ENCODE measurements at regions not wholly inside any gene's neighbourhood (a gene's known extent, or its start where the extent isn't known, plus 50 kb on each side); places are given as distances from the start of the nearest gene placed in this dataset.
"Not testable (repeated sequence)": the region's sequence is repeated elsewhere in the genome, so short reads cannot be mapped to it uniquely, and the experiment has no call there.

- H3K9me3 ChIP-seq (ENCODE audit: control insufficient read depth, low read length): no peaks in the 10 kb centered on the region
- no peak overlapping the region for H3K27ac ChIP-seq (ENCODE audit: low read depth, low read length, severe bottlenecking)
- no peaks in the 10 kb centered on the region for H3K36me3 ChIP-seq (ENCODE audit: control insufficient read depth, insufficient read depth, low read length)
- H3K4me1 ChIP-seq (ENCODE audit: control insufficient read depth, insufficient read depth, low read length, poor library complexity, severe bottlenecking): no peaks in the 10 kb centered on the region
- H3K4me3 ChIP-seq (ENCODE audit: extremely low read depth, insufficient read depth, low read length, poor library complexity, severe bottlenecking): no peak overlapping the region
Observed at GRCh38 chr3:162936706-162937105, 1440.1 kb downstream of the OTOL1 start.

DNA sequence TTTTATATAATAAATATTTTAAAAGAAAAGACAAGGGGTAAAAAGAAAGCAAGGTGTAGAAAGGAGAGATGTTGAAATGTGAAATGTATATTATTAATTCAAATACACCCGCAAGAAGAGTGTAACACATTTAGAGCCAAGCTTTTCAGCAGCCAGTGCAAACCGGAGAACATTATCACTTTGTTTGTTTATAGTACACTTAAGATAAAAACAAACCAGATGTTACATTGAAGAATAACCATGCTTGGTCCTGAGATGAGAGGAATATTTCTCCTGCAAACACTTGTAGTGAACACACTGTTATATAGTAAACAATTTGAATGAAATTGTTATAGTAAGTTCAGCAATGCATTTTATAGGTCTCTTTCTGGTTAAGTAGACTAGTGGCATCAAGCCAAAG lies 1441.5 kb downstream of the OTOL1 start:
- H3K4me1 ChIP-seq (ENCODE audit: control insufficient read depth, insufficient read depth, low read length, poor library complexity, severe bottlenecking): no peaks in the 10 kb centered on the region
- no peak overlapping the region for H3K27ac ChIP-seq (ENCODE audit: low read depth, low read length, severe bottlenecking)
- WGBS, 2 experiments (ENCODE audit: insufficient coverage in 2 of 2): no CpG with 5 or more reads among the region's 2 CpGs
- H3K9me3 ChIP-seq (ENCODE audit: control insufficient read depth, low read length): no peaks in the 10 kb centered on the region
- H3K36me3 ChIP-seq (ENCODE audit: control insufficient read depth, insufficient read depth, low read length): no peaks in the 10 kb centered on the region
- no peak overlapping the region for H3K4me3 ChIP-seq (ENCODE audit: extremely low read depth, insufficient read depth, low read length, poor library complexity, severe bottlenecking)

DNA sequence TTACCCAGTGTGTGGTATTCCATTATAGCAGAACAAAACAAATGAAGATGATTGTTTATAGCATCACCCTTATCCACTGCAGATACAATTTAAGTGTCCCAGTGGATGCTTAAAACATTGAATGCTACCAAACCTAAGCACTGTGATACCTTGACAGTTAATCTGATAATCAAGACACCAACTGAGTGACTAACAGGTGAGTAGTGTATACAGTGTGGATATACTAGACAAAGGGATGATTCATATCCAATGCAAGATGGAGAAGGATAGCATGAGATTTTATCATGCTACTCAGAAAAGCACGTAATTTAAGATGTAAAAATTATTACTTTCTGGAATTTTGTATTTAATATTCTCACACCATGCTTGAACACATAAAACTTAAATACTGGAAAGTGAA lies 1449.0 kb downstream of the OTOL1 start:
- no peaks in the 10 kb centered on the region for H3K4me1 ChIP-seq (ENCODE audit: control insufficient read depth, insufficient read depth, low read length, poor library complexity, severe bottlenecking)
- H3K4me3 ChIP-seq (ENCODE audit: extremely low read depth, insufficient read depth, low read length, poor library complexity, severe bottlenecking): no peak overlapping the region
- H3K9me3 ChIP-seq (ENCODE audit: control insufficient read depth, low read length): no peaks in the 10 kb centered on the region
- H3K27ac ChIP-seq (ENCODE audit: low read depth, low read length, severe bottlenecking): no peak overlapping the region
- WGBS, 2 experiments (ENCODE audit: insufficient coverage in 2 of 2): no CpG with 5 or more reads among the region's 1 CpG
- H3K36me3 ChIP-seq (ENCODE audit: control insufficient read depth, insufficient read depth, low read length): no peaks in the 10 kb centered on the region

GRCh38 chr3:162956711-162957110 lies 1460.1 kb downstream of the OTOL1 start:
- H3K9me3 ChIP-seq (ENCODE audit: control insufficient read depth, low read length): no peaks in the 10 kb centered on the region
- H3K4me1 ChIP-seq (ENCODE audit: control insufficient read depth, insufficient read depth, low read length, poor library complexity, severe bottlenecking): no peaks in the 10 kb centered on the region
- no peak overlapping the region for H3K27ac ChIP-seq (ENCODE audit: low read depth, low read length, severe bottlenecking)
- H3K4me3 ChIP-seq (ENCODE audit: extremely low read depth, insufficient read depth, low read length, poor library complexity, severe bottlenecking): no peak overlapping the region
- no peaks in the 10 kb centered on the region for H3K36me3 ChIP-seq (ENCODE audit: control insufficient read depth, insufficient read depth, low read length)

DNA sequence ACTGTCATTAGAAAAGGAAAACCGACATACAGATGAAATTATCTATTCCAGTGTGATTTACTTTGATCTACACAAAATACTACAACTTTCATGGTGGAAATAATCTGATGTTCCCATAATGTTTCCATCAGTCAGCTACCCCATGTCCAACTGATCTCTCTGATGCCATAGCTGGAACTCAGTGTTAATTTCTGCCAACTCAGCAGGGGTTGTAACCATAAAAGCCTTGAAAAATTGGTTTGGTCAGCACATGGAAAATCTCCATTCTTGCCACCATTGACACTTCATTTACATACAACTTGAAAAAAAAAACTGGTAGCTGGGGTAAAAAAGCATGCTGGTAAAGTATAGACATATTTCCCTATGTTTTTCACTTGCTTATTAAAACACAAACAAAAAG lies 1463.7 kb downstream of the OTOL1 start:
- no peak overlapping the region for H3K27ac ChIP-seq (ENCODE audit: low read depth, low read length, severe bottlenecking)
- no peaks in the 10 kb centered on the region for H3K36me3 ChIP-seq (ENCODE audit: control insufficient read depth, insufficient read depth, low read length)
- WGBS, 2 experiments (ENCODE audit: insufficient coverage in 2 of 2): no CpG with 5 or more reads among the region's 1 CpG
- H3K9me3 ChIP-seq (ENCODE audit: control insufficient read depth, low read length): no peaks in the 10 kb centered on the region
- H3K4me1 ChIP-seq (ENCODE audit: control insufficient read depth, insufficient read depth, low read length, poor library complexity, severe bottlenecking): no peaks in the 10 kb centered on the region
- no peak overlapping the region for H3K4me3 ChIP-seq (ENCODE audit: extremely low read depth, insufficient read depth, low read length, poor library complexity, severe bottlenecking)

DNA sequence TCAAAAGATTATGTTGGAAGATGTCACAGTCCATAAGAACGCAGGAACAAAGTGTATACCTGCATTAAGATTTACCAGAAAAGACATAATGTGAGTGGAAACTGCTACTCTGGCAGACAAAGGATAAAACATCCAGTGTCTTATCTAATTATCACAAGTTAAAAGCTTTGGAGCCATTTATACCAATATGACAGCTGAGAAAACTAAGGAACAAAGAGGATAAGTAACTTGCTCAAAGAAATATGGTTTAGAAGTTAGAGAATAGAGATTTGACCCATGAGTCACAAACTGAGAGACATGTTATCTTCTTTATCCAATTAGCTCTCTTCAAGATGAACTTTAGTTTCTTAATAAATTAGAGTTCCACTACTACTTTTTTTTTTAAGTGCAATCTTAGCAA lies 1473.7 kb downstream of the OTOL1 start:
- Histone ChIP-seq H3K27ac (ENCODE audit: low read depth, low read length, severe bottlenecking) (no peak overlapping the region), H3K4me3 (ENCODE audit: extremely low read depth, insufficient read depth, low read length, poor library complexity, severe bottlenecking) (no peak overlapping the region), H3K9me3 (ENCODE audit: control insufficient read depth, low read length) (peaks cover 5% of the 10 kb centered on the region), H3K36me3 (ENCODE audit: control insufficient read depth, insufficient read depth, low read length) (no peaks in the 10 kb centered on the region), H3K4me1 (ENCODE audit: control insufficient read depth, insufficient read depth, low read length, poor library complexity, severe bottlenecking) (no peaks in the 10 kb centered on the region)
- 100% methylated on average over 1 of the region's 1 CpG; no CpG with 5 or more reads in 1 of the 2 experiments for WGBS, 2 experiments (ENCODE audit: insufficient coverage in 2 of 2)

GRCh38 chr3:162971715-162972114 lies 1475.1 kb downstream of the OTOL1 start:
- Histone ChIP-seq H3K36me3 (ENCODE audit: control insufficient read depth, insufficient read depth, low read length) (no peaks in the 10 kb centered on the region), H3K4me1 (ENCODE audit: control insufficient read depth, insufficient read depth, low read length, poor library complexity, severe bottlenecking) (no peaks in the 10 kb centered on the region), H3K4me3 (ENCODE audit: extremely low read depth, insufficient read depth, low read length, poor library complexity, severe bottlenecking) (no peak overlapping the region), H3K27ac (ENCODE audit: low read depth, low read length, severe bottlenecking) (no peak overlapping the region), H3K9me3 (ENCODE audit: control insufficient read depth, low read length) (no peaks in the 10 kb centered on the region)
- WGBS, 2 experiments (ENCODE audit: insufficient coverage in 2 of 2): 90 to 92% methylated on average over 2 of the region's 2 CpGs

DNA sequence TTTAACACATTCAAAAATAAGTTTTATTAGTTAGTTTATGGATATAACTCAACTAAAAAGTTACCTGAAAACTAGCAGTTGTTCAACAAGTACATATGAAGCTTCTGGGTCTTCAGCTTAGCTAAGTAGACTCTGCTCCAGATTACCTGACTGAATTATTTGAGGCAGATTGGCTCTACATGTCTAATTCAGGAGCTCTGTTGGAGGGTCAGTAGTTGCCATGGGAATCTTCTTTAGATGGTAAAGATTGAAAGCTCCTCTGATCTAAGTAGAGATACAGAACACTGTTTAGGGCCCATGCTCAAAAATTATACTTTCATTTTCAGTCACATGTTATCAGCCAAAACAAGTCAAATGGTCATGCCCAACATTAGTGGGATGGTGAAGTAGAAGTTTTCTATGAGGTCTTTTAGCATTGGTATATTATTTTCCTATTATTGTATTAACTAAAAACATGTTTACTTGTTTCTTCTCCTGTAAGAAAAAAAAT lies 1476.9 kb downstream of the OTOL1 start:
- no peaks in the 10 kb centered on the region for H3K36me3 ChIP-seq (ENCODE audit: control insufficient read depth, insufficient read depth, low read length)
- no peak overlapping the region for H3K4me3 ChIP-seq (ENCODE audit: extremely low read depth, insufficient read depth, low read length, poor library complexity, severe bottlenecking)

DNA sequence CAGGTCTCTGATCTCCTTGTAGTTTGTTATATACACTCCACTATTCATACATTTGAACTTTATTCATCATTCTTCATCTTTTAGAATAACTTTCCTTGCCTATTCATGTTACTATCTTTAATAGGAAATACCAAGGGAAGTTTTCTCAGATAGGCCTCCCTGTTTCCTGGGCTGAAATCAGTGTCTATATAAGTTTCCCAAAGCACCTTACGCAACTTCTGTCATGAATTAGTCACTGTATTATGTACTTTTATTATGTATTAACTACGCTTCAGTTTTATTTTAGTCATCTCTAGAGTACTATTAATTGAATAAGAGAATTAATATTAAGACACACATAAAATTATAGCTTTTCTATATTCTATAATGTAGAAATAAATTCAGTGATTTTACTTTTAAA lies 1481.5 kb downstream of the OTOL1 start:
- Histone ChIP-seq H3K36me3 (ENCODE audit: control insufficient read depth, insufficient read depth, low read length) (no peaks in the 10 kb centered on the region), H3K9me3 (ENCODE audit: control insufficient read depth, low read length) (no peaks in the 10 kb centered on the region), H3K4me3 (ENCODE audit: extremely low read depth, insufficient read depth, low read length, poor library complexity, severe bottlenecking) (no peak overlapping the region), H3K27ac (ENCODE audit: low read depth, low read length, severe bottlenecking) (no peak overlapping the region), H3K4me1 (ENCODE audit: control insufficient read depth, insufficient read depth, low read length, poor library complexity, severe bottlenecking) (no peaks in the 10 kb centered on the region)
- WGBS, 2 experiments (ENCODE audit: insufficient coverage in 2 of 2): no CpG with 5 or more reads among the region's 2 CpGs

More for the DNA sequence above, 1476.9 kb downstream of the OTOL1 start:
- no peaks in the 10 kb centered on the region for H3K4me1 ChIP-seq (ENCODE audit: control insufficient read depth, insufficient read depth, low read length, poor library complexity, severe bottlenecking)
- no peak overlapping the region for H3K27ac ChIP-seq (ENCODE audit: low read depth, low read length, severe bottlenecking)
- H3K9me3 ChIP-seq (ENCODE audit: control insufficient read depth, low read length): no peaks in the 10 kb centered on the region

DNA sequence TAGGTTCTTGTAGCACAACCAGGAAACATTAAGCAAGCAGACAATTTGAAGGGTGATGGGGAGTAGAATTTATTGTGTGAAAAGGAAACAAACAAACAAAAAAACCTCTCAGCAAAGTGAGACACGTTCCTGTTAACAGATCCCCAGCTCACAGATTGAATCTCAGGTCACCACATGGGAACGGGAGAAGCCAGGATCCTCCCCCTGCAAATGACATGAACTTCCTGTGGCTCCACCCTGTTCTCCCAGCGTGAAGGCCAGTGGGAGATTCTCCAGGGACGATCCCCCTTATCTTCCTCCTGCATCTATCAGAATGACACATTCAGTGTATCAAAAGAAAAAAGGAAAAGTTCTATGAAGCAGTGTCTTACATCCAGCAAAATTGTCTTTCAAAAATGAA lies 1488.1 kb downstream of the OTOL1 start:
- no peaks in the 10 kb centered on the region for H3K9me3 ChIP-seq (ENCODE audit: control insufficient read depth, low read length)
- H3K4me1 ChIP-seq (ENCODE audit: control insufficient read depth, insufficient read depth, low read length, poor library complexity, severe bottlenecking): no peaks in the 10 kb centered on the region
- 60 to 62% methylated on average over 1 to 2 of the region's 4 CpGs for WGBS, 2 experiments (ENCODE audit: insufficient coverage in 2 of 2)

DNA sequence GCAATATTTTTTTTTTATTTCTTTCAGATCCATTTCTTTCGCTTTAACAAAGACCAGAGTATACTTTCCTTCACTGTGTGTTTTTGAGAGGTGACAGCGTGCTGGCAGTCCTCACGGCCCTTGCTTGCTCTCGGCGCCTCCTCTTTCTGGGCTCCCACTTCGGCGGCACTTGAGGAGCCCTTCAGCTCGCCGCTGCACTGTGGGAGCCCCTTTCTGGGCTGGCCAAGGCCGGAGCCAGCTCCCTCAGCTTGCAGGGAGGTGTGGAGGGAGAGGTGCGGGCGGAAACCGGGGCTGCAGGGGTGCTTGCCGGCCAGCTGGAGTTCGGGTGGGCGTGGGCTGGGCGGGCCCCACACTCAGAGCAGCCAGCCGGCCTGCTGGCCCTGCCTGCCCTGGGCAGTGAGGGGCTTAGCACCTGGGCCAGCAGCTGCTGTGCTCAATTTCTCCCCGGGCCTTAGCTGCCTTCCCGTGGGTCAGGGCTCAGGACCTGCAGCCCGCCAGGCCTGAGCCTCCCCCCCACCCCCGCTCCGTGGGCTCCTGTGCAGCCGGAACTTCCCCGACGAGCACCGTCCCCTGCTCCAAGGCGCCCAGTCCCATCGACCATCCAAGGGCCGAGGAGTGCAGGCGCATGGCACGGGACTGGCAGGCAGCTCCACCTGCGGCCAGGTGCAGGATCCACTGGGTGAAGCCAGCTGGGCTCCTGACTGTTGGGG lies 1490.6 kb downstream of the OTOL1 start:
- 92 to 96% methylated on average over 19 to 22 of the region's 33 CpGs for WGBS, 2 experiments (ENCODE audit: insufficient coverage in 2 of 2)
- H3K9me3 ChIP-seq (ENCODE audit: control insufficient read depth, low read length); H3K4me1 ChIP-seq (ENCODE audit: control insufficient read depth, insufficient read depth, low read length, poor library complexity, severe bottlenecking); H3K4me3 ChIP-seq (ENCODE audit: extremely low read depth, insufficient read depth, low read length, poor library complexity, severe bottlenecking); H3K27ac ChIP-seq (ENCODE audit: low read depth, low read length, severe bottlenecking); H3K36me3 ChIP-seq (ENCODE audit: control insufficient read depth, insufficient read depth, low read length): not testable (repeated sequence)

More for the DNA sequence above, 1488.1 kb downstream of the OTOL1 start:
- no peak overlapping the region for H3K4me3 ChIP-seq (ENCODE audit: extremely low read depth, insufficient read depth, low read length, poor library complexity, severe bottlenecking)
- H3K36me3 ChIP-seq (ENCODE audit: control insufficient read depth, insufficient read depth, low read length): no peaks in the 10 kb centered on the region
- no peak overlapping the region for H3K27ac ChIP-seq (ENCODE audit: low read depth, low read length, severe bottlenecking)
